Adrenal gland (tissue), 9 donors: ENCODE measurements at regions not wholly inside any gene's neighbourhood (a gene's known extent, or its start where the extent isn't known, plus 50 kb on each side); places are given as distances from the start of the nearest gene placed in this dataset.

Experiments
- DNase-seq, 7 donors: peaks; one replicate each; pipeline ENCODE4 v3.0.0-alpha.2; 2019 to 2020
- H3K27ac ChIP-seq, 5 donors: fragments of 200-600 bp; sonication (generic) in 4 of 5; 1 replicate in 3 of 5; 2 replicates in 2 of 5; pipeline versions ENCODE4 v1.5.1 to v1.8.0; 2016 to 2020; ENCODE audit warnings: mild to moderate bottlenecking in 1 of 5
- H3K27me3 ChIP-seq: fragments of 200-600 bp; 2 replicates; pipeline ENCODE4 v1.8.0; 2021
- H3K36me3 ChIP-seq, 2 donors: fragments of 200-600 bp; replicated peaks in 1 of 2; 1 replicate in 1 of 2; 2 replicates in 1 of 2; pipeline versions ENCODE4 v1.5.1 to v1.8.0; 2018 to 2022
- H3K4me1 ChIP-seq, 2 donors: fragments of 200-600 bp; replicated peaks in 1 of 2; 1 replicate in 1 of 2; 2 replicates in 1 of 2; pipeline versions ENCODE4 v1.5.1 to v1.8.0; 2018 to 2021
- H3K4me3 ChIP-seq, 4 donors: fragments of 200-600 bp; sonication (generic) in 3 of 4; one replicate each; pipeline ENCODE4 v1.5.1; 2016 to 2018
- H3K9me3 ChIP-seq, 3 donors: fragments of 200-600 bp; sonication (generic) in 1 of 3; replicated peaks in 1 of 3; 1 replicate in 2 of 3; 2 replicates in 1 of 3; pipeline versions ENCODE4 v1.5.1 to v1.8.0; 2016 to 2021
- CTCF ChIP-seq, 6 experiments: fragments of 450-650 bp in 4 of 6; fragments of 200-600 bp in 2 of 6; sonication (generic) in 1 of 6; IDR thresholded peaks; 1 replicate in 5 of 6; 2 replicates in 1 of 6; pipeline versions ENCODE4 v1.5.1 to v1.8.0; 2016 to 2021; ENCODE audit warnings: antibody characterized with exemption in 6 of 6, mild to moderate bottlenecking in 2 of 6, moderate library complexity in 1 of 6
- POLR2A ChIP-seq, 2 donors: fragments of 450-650 bp; IDR thresholded peaks; one replicate each; pipeline ENCODE4 v1.6.1; 2017; ENCODE audit warnings: antibody characterized with exemption in 2 of 2, mild to moderate bottlenecking in 2 of 2, moderate library complexity in 1 of 2
- WGBS, 4 donors: extraction: QIAGEN DNeasy Blood & Tissue Kit in 2 of 4; methylation state at CpG; one replicate each; pipeline versions ENCODE4 v1.1.5 to v1.1.7; 2013 to 2017; 5-methylcytosine and 5-hydroxymethylcytosine counted together
- intact Hi-C, 2 donors: fragments of 100-400 bp; cut with DNase I; formaldehyde crosslinking; loops; one replicate each; pipeline versions ENCODE4 v1.14.1 to v1.15.0; 2022 to 2023
- donor health status: healthy with polysubstance abuse.
- donor health status: Bipolar disorder and iron deficiency.
- donor health status: DM: yes; HTN: yes; CAD: no.
- donor health status: DM: no; HTN: no; CAD: no.
- donor health status: DM: no; HTN: no; CAD: no.

- Histone ChIP-seq H3K27ac (no peak overlapping the region), H3K36me3 (no peaks in the 10 kb centered on the region), H3K4me3 (no peak overlapping the region), H3K27me3 (no peaks in the 10 kb centered on the region), H3K9me3 (no peaks in the 10 kb centered on the region), H3K4me1 (no peaks in the 10 kb centered on the region)
- WGBS, 4 donors: 74 to 83% (median 79%) methylated on average over 7 to 10 of the region's 10 CpGs
- no peak for DNase-seq
- TF ChIP-seq POLR2A (IDR thresholded peaks at IDR 0.05): no peak
- TF ChIP-seq CTCF (IDR thresholded peaks at IDR 0.05): no peak
- intact Hi-C loops: no loop called here
These were observed 137.1 kb upstream of the SMIM23 start for GRCh38 chr5:171648279-171649074.

DNA sequence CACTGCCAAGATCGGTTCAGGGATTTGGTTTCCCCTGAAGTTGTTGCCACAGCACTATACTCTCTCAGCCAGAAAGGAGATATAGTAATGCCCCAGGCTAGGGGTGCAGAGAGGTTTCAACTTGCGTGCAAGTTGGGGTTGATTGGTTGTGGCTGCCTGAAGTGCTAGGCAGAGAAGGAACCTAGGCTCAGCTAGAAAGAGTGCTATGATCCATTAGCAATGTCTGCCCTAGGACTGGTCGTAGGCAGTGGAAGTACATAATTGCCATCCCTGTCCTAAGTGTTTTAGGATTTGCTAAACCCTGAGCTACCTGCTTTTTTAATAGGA is 136.6 kb upstream of the SMIM23 start:
- no peak for TF ChIP-seq CTCF (IDR thresholded peaks at IDR 0.05)
- TF ChIP-seq POLR2A (IDR thresholded peaks at IDR 0.05): no peak
- Histone ChIP-seq H3K27me3 (no peaks in the 10 kb centered on the region), H3K36me3 (no peaks in the 10 kb centered on the region), H3K4me1 (no peaks in the 10 kb centered on the region), H3K27ac (no peak overlapping the region), H3K9me3 (no peaks in the 10 kb centered on the region), H3K4me3 (no peak overlapping the region)
- WGBS, 4 donors: 82 to 91% (median 88%) methylated on average over 3 of the region's 3 CpGs
- intact Hi-C loops: no loop called here
- no peak for DNase-seq

- Histone ChIP-seq H3K27ac (no peak overlapping the region), H3K4me3 (no peak overlapping the region), H3K4me1 (no peaks in the 10 kb centered on the region), H3K27me3 (no peaks in the 10 kb centered on the region), H3K36me3 (no peaks in the 10 kb centered on the region), H3K9me3 (no peaks in the 10 kb centered on the region)
- DNase-seq: no peak
- TF ChIP-seq CTCF (IDR thresholded peaks at IDR 0.05) (no peak), POLR2A (IDR thresholded peaks at IDR 0.05) (no peak)
- intact Hi-C loops: no loop called here
- 74 to 81% (median 77%) methylated on average over 8 of the region's 8 CpGs for WGBS, 4 donors
These were observed 135.0 kb upstream of the SMIM23 start for GRCh38 chr5:171650597-171650996.

GRCh38 chr5:171651102-171651501 is 134.5 kb upstream of the SMIM23 start:
- no peak for DNase-seq
- intact Hi-C loops: no loop called here
- no peaks in the 10 kb centered on the region for H3K27me3 ChIP-seq
- WGBS, 4 donors: 67 to 74% (median 70%) methylated on average over 3 of the region's 3 CpGs
- no peak overlapping the region for H3K27ac ChIP-seq
- no peak overlapping the region for H3K4me3 ChIP-seq
- no peaks in the 10 kb centered on the region for H3K4me1 ChIP-seq
- no peaks in the 10 kb centered on the region for H3K36me3 ChIP-seq
- TF ChIP-seq CTCF (IDR thresholded peaks at IDR 0.05) (no peak), POLR2A (IDR thresholded peaks at IDR 0.05) (no peak)
- no peaks in the 10 kb centered on the region for H3K9me3 ChIP-seq
